Smooth muscle cell (in vitro differentiated cells): ENCODE measurements at regions not wholly inside any gene's neighbourhood (a gene's known extent, or its start where the extent isn't known, plus 50 kb on each side); places are given as distances from the start of the nearest gene placed in this dataset.

ENCODE experiments used
- DNase-seq: peaks from one replicate; lab custom pipeline; 2025; ENCODE audit not compliant: unreplicated experiment; lab: John Stamatoyannopoulos, UW
- H2AFZ ChIP-seq: fragments of 200-600 bp; sonication (generic); 2 replicates; pipeline ENCODE4 v1.6.0; 2016; ENCODE audit warnings: antibody characterized with exemption, low read depth, mild to moderate bottlenecking
- H3F3A ChIP-seq: fragments of 200-600 bp; sonication (generic); 2 replicates; pipeline ENCODE4 v1.6.0; 2017; ENCODE audit warnings: antibody characterized with exemption, low read depth
- H3K27ac ChIP-seq: fragments of 200-600 bp; sonication (generic); 2 replicates; pipeline ENCODE4 v1.5.1; 2016; ENCODE audit warnings: low read depth, mild to moderate bottlenecking
- H3K27me3 ChIP-seq: fragments of 200-600 bp; sonication (generic); 2 replicates; pipeline ENCODE4 v1.6.1; 2016; ENCODE audit warnings: low read depth, mild to moderate bottlenecking
- H3K36me3 ChIP-seq: fragments of 200-600 bp; sonication (generic); 2 replicates; pipeline ENCODE4 v1.5.1; 2016; ENCODE audit warnings: low read depth
- H3K4me1 ChIP-seq: fragments of 200-600 bp; sonication (generic); 2 replicates; pipeline ENCODE4 v1.5.1; 2016; ENCODE audit warnings: low read depth
- H3K4me2 ChIP-seq: fragments of 200-600 bp; sonication (generic); 2 replicates; pipeline ENCODE4 v1.6.0; 2016; ENCODE audit warnings: mild to moderate bottlenecking
- H3K4me3 ChIP-seq: fragments of 200-600 bp; sonication (generic); 2 replicates; pipeline ENCODE4 v1.5.1; 2016; ENCODE audit warnings: mild to moderate bottlenecking
- H3K79me2 ChIP-seq: fragments of 200-600 bp; sonication (generic); 2 replicates; pipeline ENCODE4 v1.6.0; 2016; ENCODE audit warnings: low read depth, mild to moderate bottlenecking
- H3K9ac ChIP-seq: fragments of 200-600 bp; sonication (generic); 2 replicates; pipeline ENCODE4 v1.6.0; 2016; ENCODE audit warnings: low read depth
- H3K9me3 ChIP-seq: fragments of 200-600 bp; sonication (generic); replicated peaks from 2 replicates; pipeline ENCODE4 v1.5.1; 2016; ENCODE audit warnings: low read depth
- H4K20me1 ChIP-seq: fragments of 200-600 bp; sonication (generic); 2 replicates; pipeline ENCODE4 v1.6.0; 2016; ENCODE audit warnings: low read depth
- WGBS: methylation state at CpG from one replicate; pipeline ENCODE4 v1.1.7; 2016; ENCODE audit warnings: low lambda C conversion rate; 5-methylcytosine and 5-hydroxymethylcytosine counted together
- TF ChIP-seq, protein P1 (sequence below): fragments of 200-600 bp; sonication (generic); IDR thresholded peaks from 2 replicates; pipeline ENCODE4 v1.5.1; 2017; ENCODE audit warnings: borderline replicate concordance, mild to moderate bottlenecking, antibody characterized with exemption; ENCODE audit not compliant: insufficient read depth, poor library complexity, severe bottlenecking

DNA sequence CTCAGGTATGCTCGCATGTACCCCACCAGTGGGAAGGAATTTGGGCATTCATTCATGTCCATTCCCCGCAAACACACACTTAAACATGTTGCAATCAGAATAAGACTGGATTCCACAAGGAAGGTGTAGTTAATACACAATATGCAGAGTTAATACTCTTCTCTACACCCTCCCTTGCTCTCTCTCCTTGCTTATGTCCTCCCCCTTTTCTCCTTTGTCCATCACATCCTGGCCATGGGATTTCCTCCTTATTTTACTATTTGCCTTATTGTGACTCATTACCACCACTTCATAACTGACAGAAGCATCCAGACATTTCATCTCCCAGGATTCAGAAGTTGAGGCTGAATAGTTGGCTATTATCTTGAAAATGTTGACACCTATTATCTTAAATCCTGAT, 473.8 kb upstream of the SPHKAP start:
- Histone ChIP-seq H2AFZ (no peak overlapping the region), H3K4me1 (no peaks in the 10 kb centered on the region), H3K27me3 (no peaks in the 10 kb centered on the region), H3K4me2 (no peak overlapping the region), H3K79me2 (no peaks in the 10 kb centered on the region), H3K9ac (no peak overlapping the region), H3K36me3 (no peaks in the 10 kb centered on the region), H3K4me3 (no peak overlapping the region), H3K9me3 (no peaks in the 10 kb centered on the region), H4K20me1 (no peaks in the 10 kb centered on the region), H3K27ac (no peak overlapping the region), H3F3A (no peaks in the 10 kb centered on the region)
- no peak for DNase-seq
- TF ChIP-seq, protein P1, sequence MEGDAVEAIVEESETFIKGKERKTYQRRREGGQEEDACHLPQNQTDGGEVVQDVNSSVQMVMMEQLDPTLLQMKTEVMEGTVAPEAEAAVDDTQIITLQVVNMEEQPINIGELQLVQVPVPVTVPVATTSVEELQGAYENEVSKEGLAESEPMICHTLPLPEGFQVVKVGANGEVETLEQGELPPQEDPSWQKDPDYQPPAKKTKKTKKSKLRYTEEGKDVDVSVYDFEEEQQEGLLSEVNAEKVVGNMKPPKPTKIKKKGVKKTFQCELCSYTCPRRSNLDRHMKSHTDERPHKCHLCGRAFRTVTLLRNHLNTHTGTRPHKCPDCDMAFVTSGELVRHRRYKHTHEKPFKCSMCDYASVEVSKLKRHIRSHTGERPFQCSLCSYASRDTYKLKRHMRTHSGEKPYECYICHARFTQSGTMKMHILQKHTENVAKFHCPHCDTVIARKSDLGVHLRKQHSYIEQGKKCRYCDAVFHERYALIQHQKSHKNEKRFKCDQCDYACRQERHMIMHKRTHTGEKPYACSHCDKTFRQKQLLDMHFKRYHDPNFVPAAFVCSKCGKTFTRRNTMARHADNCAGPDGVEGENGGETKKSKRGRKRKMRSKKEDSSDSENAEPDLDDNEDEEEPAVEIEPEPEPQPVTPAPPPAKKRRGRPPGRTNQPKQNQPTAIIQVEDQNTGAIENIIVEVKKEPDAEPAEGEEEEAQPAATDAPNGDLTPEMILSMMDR, result no peak
- WGBS, result 93% methylated on average over 2 of the region's 2 CpGs

DNA sequence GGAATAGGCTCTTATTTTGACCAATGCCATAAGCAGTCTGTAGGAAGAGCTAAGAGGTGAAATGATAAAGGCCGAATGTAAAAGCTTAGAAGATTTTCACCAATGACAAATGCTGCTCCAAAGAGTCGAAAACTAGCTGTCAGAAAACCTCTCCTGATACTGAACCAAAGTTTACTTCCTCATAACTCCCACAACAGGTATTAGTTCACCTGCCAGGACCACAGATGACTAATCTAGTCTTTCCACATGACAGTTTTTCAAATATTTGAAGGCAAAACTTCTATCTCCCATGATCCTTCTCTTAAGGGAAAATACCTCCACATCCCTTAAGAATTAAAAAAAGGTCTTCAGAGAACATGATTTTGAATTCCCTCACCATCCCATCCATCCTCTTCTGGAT, 473.2 kb upstream of the SPHKAP start:
- Histone ChIP-seq H3K9me3 (no peaks in the 10 kb centered on the region), H3K36me3 (no peaks in the 10 kb centered on the region), H3K9ac (no peak overlapping the region), H3K27me3 (no peaks in the 10 kb centered on the region), H3K4me2 (no peak overlapping the region), H3K79me2 (no peaks in the 10 kb centered on the region), H2AFZ (no peak overlapping the region), H3K27ac (no peak overlapping the region), H3K4me1 (no peaks in the 10 kb centered on the region), H4K20me1 (no peaks in the 10 kb centered on the region), H3K4me3 (no peak overlapping the region), H3F3A (no peaks in the 10 kb centered on the region)
- TF ChIP-seq, protein P1, result no peak
- 89% methylated on average over 2 of the region's 2 CpGs for WGBS
- no peak for DNase-seq

DNA sequence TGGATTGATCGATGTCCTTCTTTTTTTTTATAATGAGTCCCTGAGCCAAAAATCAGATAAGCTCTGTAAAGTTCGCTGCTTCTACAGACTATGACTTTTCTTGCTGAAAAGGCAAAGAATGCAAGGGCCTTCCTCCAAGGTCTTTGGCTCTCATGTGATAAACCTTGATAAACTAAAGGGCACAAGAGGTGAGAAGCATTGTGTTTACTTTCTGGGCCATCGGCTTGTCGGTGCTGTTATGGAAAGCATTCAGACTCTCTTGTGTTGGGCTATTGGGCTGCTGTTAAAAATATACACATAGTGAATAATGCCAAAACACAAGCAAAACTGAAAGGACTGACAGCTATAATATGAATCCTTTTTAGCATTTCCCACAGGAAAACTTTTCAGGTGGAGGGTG, 472.4 kb upstream of the SPHKAP start:
- H3F3A ChIP-seq, result no peaks in the 10 kb centered on the region
- H3K79me2 ChIP-seq, result no peaks in the 10 kb centered on the region
- H4K20me1 ChIP-seq, result no peaks in the 10 kb centered on the region
- H3K27ac ChIP-seq, result no peak overlapping the region
- H3K9ac ChIP-seq, result no peak overlapping the region
- no peak overlapping the region for H3K4me3 ChIP-seq
- WGBS, result 89% methylated on average over 4 of the region's 4 CpGs
- H3K36me3 ChIP-seq, result no peaks in the 10 kb centered on the region
- no peaks in the 10 kb centered on the region for H3K4me1 ChIP-seq
- no peak overlapping the region for H2AFZ ChIP-seq
- no peak overlapping the region for H3K4me2 ChIP-seq
- no peaks in the 10 kb centered on the region for H3K27me3 ChIP-seq
- TF ChIP-seq, protein P1, result no peak
- H3K9me3 ChIP-seq, result no peaks in the 10 kb centered on the region
- DNase-seq, result no peak

DNA sequence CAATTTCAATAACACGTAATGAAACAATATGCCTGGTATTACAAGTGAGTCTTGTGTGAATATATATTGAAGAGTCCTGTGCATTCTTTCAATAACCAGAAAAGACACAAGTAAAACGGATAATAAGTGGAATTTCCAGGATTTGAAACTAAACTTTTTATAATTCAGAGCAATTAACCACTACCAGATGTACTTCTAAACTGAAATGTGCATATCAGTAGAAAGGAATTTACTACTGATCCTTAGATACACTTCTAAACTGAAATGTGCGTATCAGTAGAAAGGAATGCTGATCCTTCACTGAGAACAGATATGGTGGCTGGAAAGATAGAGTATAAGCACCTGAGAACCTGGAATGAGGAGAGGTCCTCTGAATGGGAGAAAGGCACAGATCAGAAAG, 470.9 kb upstream of the SPHKAP start:
- no peak overlapping the region for H3K4me2 ChIP-seq
- no peak for DNase-seq
- H3K4me1 ChIP-seq, result no peaks in the 10 kb centered on the region
- no peak overlapping the region for H3K4me3 ChIP-seq
- TF ChIP-seq, protein P1, result no peak
- no peaks in the 10 kb centered on the region for H3K9me3 ChIP-seq
- H3K9ac ChIP-seq, result no peak overlapping the region
- H2AFZ ChIP-seq, result no peak overlapping the region
- H3K36me3 ChIP-seq, result no peaks in the 10 kb centered on the region
- H3K27me3 ChIP-seq, result no peaks in the 10 kb centered on the region
- H3F3A ChIP-seq, result no peaks in the 10 kb centered on the region
- no peaks in the 10 kb centered on the region for H3K79me2 ChIP-seq
- no peak overlapping the region for H3K27ac ChIP-seq
- WGBS, result 50% methylated on average over 3 of the region's 3 CpGs
- no peaks in the 10 kb centered on the region for H4K20me1 ChIP-seq
